Ecto neural progenitor cell (in vitro differentiated cells): ENCODE measurements at regions not wholly inside any gene's neighbourhood (a gene's known extent, or its start where the extent isn't known, plus 50 kb on each side); places are given as distances from the start of the nearest gene placed in this dataset.
A peak's percentile ranks its signal among the peaks of the same experiment; 100 is the strongest.

Source experiments
- DNase-seq: peaks from one replicate; pipeline ENCODE4 v3.0.0-alpha.2; 2018; ENCODE audit warnings: low spot score

DNA sequence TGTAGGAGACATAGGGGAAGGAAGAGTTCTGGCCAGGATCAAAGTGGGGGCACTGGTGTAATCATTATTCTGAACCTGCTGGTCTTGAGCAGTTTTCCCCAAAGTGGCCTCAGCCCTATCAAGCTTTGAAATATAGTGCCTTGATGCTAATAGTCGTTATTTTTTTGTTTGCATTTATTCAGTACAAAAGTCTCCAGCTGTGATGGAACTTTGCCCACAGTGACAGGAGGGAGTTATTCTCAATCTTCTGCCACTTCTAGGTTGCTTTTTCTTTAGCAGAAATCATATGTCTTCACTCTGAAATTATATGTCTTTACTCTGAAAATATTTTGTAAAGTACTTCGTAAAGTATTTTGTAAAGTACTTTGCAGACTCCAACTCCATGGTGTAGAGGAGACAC, 93.1 kb downstream of the FAT3 start:
- no peak for DNase-seq

- no peak for DNase-seq
Measured at GRCh38 chr11:92322225-92322624, 97.6 kb downstream of the FAT3 start.

GRCh38 chr11:92324890-92325289, 100.3 kb downstream of the FAT3 start:
- DNase-seq = no peak

- no peak for DNase-seq
Measured at GRCh38 chr11:92325416-92325815, 100.8 kb downstream of the FAT3 start.

DNA sequence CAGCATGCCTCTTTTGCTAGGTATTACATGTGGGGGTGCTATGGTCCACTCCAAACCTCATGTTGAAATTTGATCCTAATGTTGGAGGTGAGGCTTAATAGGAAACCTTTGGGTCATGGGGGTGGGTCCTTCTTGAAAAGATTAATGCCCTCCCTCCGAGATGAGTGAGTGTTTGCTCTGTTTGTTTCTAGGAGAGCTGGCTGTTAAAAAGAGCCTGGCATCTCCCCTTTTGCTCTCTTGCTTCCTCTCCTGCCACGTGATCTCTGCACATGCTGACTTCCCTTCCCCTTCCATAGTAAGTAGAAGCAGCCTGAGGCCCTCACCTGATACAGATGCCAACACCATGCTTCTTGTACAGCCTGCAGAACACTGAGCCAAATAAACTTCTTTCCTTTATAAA, 104.5 kb downstream of the FAT3 start:
- DNase-seq = no peak

GRCh38 chr11:92329646-92330045, 105.0 kb downstream of the FAT3 start:
- no peak for DNase-seq

GRCh38 chr11:92330114-92330513, 105.5 kb downstream of the FAT3 start:
- DNase-seq = no peak

GRCh38 chr11:92332986-92333385, 108.4 kb downstream of the FAT3 start:
- no peak for DNase-seq

- DNase-seq = peak; percentile 52
Measured at GRCh38 chr11:92340839-92341238, 116.2 kb downstream of the FAT3 start.

- DNase-seq = no peak
Measured at GRCh38 chr11:92342034-92342720, 117.6 kb downstream of the FAT3 start.

DNA sequence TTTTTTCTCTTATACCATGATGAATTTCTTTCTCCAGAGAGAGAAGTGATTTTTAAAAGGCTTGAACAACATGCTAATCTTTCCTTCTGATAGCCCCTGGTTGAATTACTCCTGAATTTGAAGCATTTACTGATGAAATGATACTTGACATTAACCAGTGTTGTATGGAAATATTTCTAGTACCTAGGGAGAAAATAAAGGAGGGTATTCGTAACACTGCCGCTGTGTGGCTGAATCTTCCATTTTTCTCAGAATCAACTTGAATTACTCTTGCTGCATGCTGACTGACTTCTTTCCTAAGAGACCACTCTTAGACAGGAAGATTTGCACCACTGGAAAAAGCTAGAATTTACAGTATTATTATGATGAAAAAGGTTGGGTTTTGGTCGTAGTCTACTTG, 118.3 kb downstream of the FAT3 start:
- no peak for DNase-seq

GRCh38 chr11:92346220-92346619, 121.6 kb downstream of the FAT3 start:
- DNase-seq = no peak

DNA sequence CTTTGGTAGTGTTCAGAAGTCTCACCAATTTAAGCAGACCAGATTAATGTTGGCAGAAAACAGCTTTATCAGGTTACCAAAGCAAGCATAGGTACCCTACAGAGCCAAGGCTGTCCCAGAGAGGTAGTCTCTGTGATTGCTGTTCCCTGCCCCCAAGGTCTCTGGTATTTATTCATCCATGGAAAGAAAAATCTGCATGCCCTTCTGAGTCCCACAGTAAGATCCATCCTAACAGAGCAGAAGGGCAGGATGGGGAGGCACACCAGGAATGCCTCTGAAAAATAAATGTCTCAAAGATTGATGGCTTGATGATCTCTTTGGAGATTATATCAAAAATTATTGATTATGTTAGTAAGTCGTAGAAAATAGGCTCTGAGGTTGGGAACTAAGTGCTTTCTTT, 122.8 kb downstream of the FAT3 start:
- DNase-seq = no peak

DNA sequence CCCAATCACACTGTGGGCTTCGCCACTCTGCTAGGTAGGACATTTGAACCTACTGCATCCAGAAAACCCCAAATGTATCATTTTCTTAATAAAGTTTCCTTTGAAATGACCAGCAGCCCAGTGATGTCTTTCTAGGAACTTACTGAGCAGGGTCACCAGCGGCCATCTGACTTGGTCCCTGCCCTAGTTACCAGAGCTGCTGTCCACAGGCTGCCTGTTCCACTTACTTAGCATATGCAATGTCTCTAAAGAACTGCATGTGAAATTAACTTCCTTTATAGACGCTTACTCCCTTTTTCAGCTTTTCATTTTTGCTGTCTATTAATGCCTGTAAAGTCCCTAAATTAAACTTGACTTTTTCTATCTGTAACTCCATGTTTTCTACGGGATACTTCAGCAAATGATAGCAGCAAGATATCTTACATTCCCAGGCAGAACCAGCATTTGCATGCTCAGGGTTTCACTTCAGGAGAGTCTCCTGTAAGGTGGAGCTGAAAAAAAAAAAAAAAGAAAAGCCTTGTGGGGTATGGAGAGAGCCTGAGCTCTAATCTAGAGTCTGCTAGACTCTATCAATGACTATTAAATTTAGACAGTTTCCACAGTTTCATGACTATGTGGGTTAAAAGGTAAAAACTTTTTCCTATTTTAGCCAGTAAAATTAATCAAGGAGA, 125.0 kb downstream of the FAT3 start:
- DNase-seq = no peak

GRCh38 chr11:92357344-92357743, 132.7 kb downstream of the FAT3 start:
- DNase-seq = no peak

DNA sequence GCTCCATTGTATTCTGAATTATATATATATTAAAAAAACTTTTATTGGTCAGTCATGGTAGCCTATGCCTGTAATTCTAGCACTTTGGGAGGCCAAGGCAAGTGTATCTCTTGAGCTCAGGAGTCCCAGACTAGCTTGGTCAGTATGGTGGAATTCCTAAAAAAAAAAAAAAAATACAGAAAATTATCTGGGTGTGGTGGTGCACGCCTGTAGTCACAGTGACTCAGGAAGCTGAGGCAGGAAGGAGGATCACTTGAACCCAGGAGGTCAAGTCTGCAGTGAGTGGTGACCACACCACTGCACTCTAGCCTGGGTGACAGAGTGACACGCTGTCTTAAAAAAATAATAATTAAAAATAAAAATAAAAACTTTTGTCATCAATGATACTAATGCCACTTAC, 133.2 kb downstream of the FAT3 start:
- DNase-seq = no peak

DNA sequence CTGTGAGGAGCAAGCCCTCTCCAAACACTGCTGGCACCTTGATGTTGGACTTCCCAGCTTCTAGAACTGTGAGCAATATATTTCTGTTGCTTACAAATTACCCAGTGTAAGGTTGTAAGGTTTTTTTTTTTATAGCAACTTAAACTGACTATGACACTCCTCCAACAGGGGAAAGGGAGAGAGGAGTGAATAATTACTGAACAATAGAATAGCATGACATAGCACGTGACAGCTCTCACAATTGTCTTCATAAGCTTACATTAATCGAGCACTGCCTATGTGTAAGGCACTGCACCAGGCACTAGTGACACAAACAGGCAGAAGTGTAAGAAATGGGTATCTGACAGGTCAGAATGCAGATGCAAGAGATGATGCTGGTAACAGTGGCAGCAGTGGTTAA, 136.9 kb downstream of the FAT3 start:
- DNase-seq = no peak

DNA sequence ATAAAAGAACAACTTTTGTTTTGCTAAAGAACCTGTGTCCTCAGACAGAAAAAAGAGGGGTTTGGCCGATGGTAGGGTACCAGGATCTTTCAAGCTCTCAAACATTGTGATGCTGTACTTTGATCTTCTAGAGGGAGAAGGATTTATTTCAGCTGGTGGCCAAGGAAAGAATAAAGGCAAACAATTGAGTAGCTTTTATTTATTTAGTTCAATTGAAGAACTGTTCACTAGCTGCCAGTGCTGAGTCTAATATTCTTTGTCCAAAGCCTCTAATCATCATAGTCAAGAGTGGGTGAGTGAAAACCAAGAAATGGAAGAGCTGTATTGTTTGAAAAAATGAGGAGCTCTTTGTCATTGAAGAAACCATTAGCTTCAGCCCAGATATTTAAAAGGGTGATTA, 138.4 kb downstream of the FAT3 start:
- no peak for DNase-seq

GRCh38 chr11:92364177-92364576, 139.6 kb downstream of the FAT3 start:
- DNase-seq = no peak

- DNase-seq = no peak
Measured at GRCh38 chr11:92376146-92376599, 151.6 kb downstream of the FAT3 start.

DNA sequence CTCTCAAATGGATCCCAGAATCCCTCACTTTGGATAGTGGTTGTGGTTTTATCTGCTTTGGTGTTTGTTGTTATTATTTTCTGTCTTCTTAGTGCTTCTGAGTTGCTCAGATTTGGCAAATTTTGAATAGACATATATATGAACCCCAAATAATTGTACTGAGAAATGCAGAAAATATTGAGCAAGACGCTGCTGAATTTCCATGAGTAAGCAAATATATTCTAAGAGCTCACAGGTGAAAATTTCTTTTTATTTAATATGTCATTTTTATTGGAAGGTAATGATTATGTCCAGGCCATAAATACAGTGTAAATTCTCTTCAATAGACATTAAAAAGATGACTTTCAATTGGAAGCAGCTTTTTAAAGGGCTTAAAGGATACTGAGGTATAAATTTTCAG, 152.1 kb downstream of the FAT3 start:
- no peak for DNase-seq

DNA sequence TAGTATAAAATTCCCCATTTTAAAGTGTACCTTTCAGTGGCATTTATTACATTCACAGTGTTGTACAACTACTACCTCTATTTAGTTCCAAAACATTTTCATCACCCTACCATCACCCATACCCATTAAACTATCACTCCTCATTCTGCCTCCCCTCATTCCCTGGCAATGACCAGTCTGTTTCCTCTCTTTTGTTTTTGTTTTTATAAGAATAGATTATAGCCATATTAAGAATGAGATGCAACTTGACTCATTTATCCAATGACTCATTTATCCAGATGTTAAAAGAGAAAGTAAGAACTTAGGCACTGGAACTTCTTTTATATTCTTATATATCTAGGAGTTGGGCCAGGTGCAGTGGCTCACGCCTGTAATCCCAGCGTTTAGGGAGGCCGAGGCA, 156.3 kb downstream of the FAT3 start:
- DNase-seq = no peak

DNA sequence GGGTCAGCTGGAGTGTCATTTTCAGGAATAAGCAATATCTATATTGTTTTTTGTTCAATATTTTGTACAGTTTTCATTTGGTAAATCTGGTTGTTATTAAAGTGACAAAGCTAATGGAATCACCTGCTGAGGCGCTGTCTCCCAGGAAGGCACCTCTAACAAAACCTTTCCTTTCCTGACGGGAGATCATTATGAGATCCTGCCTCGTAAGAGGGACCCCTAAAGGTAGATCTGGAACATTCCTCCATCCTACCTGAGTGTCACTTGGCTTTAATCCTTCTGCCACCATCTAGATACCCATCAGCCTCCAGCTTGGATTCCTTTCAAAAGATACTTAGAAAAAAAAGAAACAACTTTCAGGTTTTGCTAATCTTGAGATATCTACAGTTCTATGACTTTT, 157.7 kb downstream of the FAT3 start:
- no peak for DNase-seq

DNA sequence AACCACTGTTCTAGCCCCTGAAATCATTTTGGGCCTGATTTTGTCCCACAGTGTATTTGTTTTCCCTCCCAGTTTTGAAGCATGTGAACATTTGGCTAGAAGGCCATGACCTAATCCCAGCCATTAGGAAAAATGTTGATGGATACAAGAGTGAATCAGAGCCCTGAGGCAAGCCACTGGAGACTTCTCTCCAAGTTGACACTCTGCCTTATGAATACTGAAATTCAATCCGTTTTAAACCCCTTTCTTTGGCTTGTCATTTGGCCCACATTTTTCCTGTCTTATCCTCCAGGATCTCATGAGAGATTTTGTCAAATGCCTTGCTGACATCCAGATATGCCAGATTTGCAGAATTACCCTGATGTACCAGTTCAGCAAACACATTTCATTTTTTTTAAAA, 158.8 kb downstream of the FAT3 start:
- DNase-seq = no peak
